VCaP (cell line): ENCODE measurements at regions not wholly inside any gene's neighbourhood (a gene's known extent, or its start where the extent isn't known, plus 50 kb on each side); places are given as distances from the start of the nearest gene placed in this dataset.

ENCODE experiments used
- H3K27ac ChIP-seq: fragments of 450-650 bp; 2 replicates; pipeline ENCODE4 v1.5.1; 2017
- TF ChIP-seq, protein P1 (sequence below): fragments of 450-650 bp; conservative IDR thresholded peaks from 2 replicates; pipeline ENCODE4 v1.5.1; 2017; ENCODE audit warnings: mild to moderate bottlenecking, moderate library complexity

DNA sequence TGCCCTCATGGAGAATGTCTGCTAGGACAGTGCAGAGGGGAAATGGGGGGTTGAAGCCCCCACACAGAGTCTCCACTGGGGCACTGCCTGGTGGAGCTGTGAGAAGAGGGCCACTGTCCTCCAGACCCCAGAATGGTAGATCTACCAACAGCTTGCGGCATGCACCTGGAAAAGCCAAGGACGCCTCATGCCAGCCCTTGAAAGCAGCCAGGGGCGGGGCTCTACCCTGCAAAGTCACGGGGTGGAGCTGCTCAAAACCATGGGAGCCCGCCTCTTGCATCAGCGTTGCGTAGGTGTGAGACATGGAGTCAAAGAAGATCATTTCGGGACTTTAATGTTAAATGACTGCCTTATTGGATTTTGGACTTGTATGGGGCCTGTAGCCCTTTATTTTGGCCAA lies 157.6 kb downstream of the DSEL start:
- TF ChIP-seq, protein P1, sequence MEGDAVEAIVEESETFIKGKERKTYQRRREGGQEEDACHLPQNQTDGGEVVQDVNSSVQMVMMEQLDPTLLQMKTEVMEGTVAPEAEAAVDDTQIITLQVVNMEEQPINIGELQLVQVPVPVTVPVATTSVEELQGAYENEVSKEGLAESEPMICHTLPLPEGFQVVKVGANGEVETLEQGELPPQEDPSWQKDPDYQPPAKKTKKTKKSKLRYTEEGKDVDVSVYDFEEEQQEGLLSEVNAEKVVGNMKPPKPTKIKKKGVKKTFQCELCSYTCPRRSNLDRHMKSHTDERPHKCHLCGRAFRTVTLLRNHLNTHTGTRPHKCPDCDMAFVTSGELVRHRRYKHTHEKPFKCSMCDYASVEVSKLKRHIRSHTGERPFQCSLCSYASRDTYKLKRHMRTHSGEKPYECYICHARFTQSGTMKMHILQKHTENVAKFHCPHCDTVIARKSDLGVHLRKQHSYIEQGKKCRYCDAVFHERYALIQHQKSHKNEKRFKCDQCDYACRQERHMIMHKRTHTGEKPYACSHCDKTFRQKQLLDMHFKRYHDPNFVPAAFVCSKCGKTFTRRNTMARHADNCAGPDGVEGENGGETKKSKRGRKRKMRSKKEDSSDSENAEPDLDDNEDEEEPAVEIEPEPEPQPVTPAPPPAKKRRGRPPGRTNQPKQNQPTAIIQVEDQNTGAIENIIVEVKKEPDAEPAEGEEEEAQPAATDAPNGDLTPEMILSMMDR: no peak
- H3K27ac ChIP-seq: peak overlapping the region; percentile 51; the same call in 1 of the 2 replicates

DNA sequence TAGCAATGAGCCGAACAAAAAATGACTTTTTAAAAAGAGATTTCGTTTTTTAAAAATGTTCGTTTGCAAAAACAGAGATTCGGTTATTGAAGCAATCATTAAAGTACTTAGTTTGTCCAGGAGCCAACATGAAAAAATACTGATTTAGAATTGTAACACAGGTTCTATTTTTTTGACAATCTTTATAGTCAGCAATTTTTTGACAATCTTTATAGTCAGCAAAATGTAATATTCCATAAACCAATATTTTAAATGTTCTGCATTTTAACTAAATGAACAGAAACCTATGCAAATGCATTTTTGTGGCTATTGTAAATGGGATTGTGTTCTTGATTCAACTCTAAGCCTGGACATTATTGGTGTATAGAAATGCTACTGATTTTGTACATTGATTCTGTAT lies 161.8 kb downstream of the DSEL start:
- no peak overlapping the region for H3K27ac ChIP-seq
- TF ChIP-seq, protein P1: no peak

DNA sequence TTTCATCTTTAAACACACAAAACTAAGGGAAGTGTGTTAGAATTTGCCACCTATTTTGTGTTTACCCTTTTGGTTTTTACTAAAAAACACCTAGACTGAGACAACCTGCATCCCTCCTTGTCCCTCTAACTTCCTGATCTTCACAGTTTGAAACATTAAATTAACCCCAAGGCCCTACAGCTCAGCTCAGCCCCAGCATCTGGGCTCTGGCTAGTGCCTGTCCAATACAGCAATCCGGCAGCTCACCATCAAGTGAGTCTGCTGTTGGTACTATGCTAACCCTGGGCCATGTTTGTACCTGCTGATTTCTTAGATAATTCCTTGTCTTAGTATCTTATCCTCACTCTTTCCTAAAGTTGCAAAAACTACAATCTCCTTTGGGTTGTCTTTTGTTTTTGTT lies 162.4 kb downstream of the DSEL start:
- no peak overlapping the region for H3K27ac ChIP-seq
- TF ChIP-seq, protein P1: no peak

DNA sequence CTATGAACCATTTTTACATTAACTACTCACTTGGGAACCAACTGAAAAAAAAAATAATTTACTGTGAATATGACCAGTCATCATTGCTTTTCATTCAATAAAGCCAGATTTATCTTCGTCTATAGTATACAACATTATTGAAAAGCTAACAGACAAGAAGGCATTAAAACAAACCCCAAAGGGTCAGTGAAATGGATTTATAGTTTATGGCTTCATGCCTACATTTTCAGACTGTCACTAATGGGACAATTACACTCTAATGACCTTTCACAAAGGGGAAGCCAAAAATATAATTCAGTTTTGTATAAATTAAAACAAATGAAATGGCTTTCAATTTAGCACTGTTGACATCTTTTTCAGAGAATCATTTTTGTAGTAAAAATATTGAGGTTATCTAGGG lies 169.1 kb downstream of the DSEL start:
- no peak overlapping the region for H3K27ac ChIP-seq
- TF ChIP-seq, protein P1: no peak

DNA sequence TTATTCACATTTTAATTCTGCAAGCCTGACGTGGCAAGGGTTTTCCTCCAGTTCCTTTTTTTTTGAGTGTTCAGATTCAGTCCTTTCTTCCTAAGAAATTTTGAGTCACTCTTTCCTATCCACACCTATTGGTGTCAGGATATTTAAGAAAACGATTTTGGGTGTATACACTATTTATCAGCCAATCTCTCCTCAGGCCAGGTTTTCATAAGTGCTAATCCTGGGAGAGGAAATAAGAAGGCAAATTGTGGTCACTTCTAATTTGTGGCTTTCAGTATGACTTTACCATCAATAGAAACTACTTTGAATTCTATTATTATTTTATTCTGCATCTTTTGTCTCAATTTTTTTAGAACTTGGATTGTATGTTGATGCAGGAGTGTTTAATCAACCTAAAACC lies 174.4 kb downstream of the DSEL start:
- TF ChIP-seq, protein P1: no peak
- no peak overlapping the region for H3K27ac ChIP-seq

DNA sequence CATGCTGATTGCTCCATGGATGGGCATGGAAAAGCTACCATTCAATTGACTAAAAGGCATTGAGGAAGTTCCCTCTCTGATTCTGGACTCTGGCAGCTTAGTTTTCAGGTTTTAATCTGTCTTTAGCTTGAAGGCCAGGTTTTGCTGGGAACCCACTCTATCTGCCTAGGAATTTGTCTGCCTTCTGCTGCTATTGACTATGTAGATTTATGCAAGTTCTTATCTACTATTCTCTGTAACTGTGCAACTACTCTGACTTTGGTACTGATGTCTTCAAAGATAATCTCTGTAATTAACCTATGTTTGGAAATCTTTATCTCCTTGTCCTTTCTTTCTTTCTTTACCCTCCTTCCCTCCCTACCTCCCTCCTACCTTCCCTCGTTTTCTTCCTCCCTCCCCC lies 178.8 kb downstream of the DSEL start:
- TF ChIP-seq, protein P1: no peak
- H3K27ac ChIP-seq: no peak overlapping the region

DNA sequence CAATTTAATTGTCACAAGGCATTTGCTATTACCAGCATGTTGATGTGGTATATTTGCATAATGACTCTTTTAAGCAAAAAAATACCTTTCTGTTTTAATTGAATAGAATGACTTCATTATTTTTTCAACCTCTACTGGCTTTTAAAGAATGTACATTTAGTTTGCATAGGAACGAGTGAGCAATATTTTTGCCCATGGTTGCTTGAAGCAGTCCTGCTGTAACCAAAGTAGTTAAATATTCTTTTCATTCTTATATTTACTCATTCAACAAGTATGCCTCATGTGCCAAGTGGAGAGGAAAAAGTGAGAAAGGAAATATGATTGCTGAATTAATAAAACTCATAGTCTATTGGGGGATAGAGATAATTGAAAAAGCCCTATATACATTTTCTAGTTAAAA lies 184.7 kb downstream of the DSEL start:
- TF ChIP-seq, protein P1: no peak
- H3K27ac ChIP-seq: no peak overlapping the region

DNA sequence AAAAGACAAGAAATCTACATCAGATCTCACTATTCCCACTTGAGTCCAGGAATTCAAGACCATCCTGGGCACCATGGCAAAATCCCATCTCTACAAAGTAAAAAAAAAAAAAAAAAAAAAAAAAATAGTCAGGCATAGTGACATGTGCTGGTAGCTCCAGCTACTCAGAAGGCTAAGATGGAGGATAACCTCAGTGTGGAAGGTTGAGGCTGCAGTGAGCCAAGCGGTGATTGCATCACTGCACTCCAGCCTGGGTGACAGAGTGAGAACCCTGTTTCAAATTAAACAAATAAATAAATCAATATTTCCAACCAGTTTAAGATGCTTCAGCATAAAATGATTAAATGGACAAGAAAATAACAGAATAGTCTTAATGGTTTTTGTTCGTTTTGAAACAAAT lies 197.4 kb downstream of the DSEL start:
- TF ChIP-seq, protein P1: no peak
- H3K27ac ChIP-seq: no peak overlapping the region
